ENCODE measurements at regions not wholly inside any gene's neighbourhood (a gene's known extent, or its start where the extent isn't known, plus 50 kb on each side); places are given as distances from the start of the nearest gene placed in this dataset.

DNA sequence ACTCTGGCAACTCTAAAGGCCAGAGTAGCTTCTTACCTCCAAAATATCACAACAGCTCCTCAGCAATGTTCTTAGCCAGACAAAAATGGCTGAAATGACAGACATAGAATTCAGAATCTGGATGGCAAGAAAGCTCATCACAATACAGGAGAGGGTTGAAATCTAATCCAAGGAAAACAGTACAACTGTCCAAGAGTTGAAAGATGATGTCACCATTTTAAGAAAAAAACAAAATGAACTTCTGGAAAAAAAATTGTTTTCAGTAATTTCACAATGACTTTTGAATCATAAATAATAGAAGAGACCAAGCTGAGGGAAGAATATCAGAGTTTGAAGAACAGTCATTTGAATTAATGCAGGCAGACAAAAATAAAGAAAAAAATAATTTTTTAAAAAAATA lies 479.5 kb downstream of the ZWINT start:
- Histone ChIP-seq H3K4me2 (ENCODE audit: low read length) (no peak overlapping the region), H3K79me2 (ENCODE audit: control insufficient read depth, low read length) (no peaks in the 10 kb centered on the region), H3K36me3 (ENCODE audit: control insufficient read depth, low read length) (no peaks in the 10 kb centered on the region), H3K4me1 (ENCODE audit: control insufficient read depth, low read length) (no peaks in the 10 kb centered on the region), H3K27me3 (ENCODE audit: control insufficient read depth, low read length) (no peaks in the 10 kb centered on the region), H3K9me2 (replicated peaks; ENCODE audit: control insufficient read depth, low read length) (no peaks in the 10 kb centered on the region), H3K4me3 (ENCODE audit: low read length) (no peak overlapping the region), H4K20me1 (ENCODE audit: control insufficient read depth, insufficient read depth, low read depth, low read length) (no peaks in the 10 kb centered on the region), H3K9me3 (ENCODE audit: control insufficient read depth, insufficient read depth, low read length) (no peaks in the 10 kb centered on the region; the same call in 1 of the 2 replicates), H3F3A (ENCODE audit: control insufficient read depth, insufficient read depth) (no peaks in the 10 kb centered on the region), H3K27ac (ENCODE audit: low read depth, low read length) (no peak overlapping the region)
- TF ChIP-seq EZH2phosphoT487 (IDR thresholded peaks at IDR 0.05; ENCODE audit: borderline replicate concordance, low read length), result no peak
- TF ChIP-seq, protein P1, sequence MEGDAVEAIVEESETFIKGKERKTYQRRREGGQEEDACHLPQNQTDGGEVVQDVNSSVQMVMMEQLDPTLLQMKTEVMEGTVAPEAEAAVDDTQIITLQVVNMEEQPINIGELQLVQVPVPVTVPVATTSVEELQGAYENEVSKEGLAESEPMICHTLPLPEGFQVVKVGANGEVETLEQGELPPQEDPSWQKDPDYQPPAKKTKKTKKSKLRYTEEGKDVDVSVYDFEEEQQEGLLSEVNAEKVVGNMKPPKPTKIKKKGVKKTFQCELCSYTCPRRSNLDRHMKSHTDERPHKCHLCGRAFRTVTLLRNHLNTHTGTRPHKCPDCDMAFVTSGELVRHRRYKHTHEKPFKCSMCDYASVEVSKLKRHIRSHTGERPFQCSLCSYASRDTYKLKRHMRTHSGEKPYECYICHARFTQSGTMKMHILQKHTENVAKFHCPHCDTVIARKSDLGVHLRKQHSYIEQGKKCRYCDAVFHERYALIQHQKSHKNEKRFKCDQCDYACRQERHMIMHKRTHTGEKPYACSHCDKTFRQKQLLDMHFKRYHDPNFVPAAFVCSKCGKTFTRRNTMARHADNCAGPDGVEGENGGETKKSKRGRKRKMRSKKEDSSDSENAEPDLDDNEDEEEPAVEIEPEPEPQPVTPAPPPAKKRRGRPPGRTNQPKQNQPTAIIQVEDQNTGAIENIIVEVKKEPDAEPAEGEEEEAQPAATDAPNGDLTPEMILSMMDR (IDR thresholded peaks at IDR 0.05; ENCODE audit: low read depth, low read length, poor library complexity, severe bottlenecking), result no peak

DNA sequence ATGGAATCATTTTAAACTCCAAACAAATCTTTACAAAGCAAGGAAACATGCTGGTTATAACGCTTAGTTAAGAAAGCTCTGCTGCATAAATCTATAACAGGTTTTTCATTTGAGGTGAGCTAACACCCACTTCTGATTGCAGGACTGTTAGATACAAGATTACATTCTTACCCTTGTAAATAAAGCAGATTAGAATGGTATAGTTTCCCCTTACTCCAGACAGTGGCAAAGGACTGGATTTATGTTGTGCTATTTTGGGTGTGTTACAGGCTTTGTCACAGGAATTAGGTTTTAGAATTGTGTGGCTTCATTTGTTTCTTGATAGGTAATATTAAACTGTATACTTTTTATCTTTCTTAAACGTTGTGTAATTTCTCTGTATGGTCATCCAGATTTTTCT lies 487.6 kb downstream of the ZWINT start:
- no peak overlapping the region for H3K27ac ChIP-seq (ENCODE audit: low read depth, low read length)
- H3F3A ChIP-seq (ENCODE audit: control insufficient read depth, insufficient read depth), result no peaks in the 10 kb centered on the region
- no peaks in the 10 kb centered on the region for H3K4me1 ChIP-seq (ENCODE audit: control insufficient read depth, low read length)
- H3K9me2 ChIP-seq (replicated peaks; ENCODE audit: control insufficient read depth, low read length), result no peaks in the 10 kb centered on the region
- H3K4me2 ChIP-seq (ENCODE audit: low read length), result no peak overlapping the region
- H4K20me1 ChIP-seq (ENCODE audit: control insufficient read depth, insufficient read depth, low read depth, low read length), result no peaks in the 10 kb centered on the region
- no peak overlapping the region for H3K4me3 ChIP-seq (ENCODE audit: low read length)
- no peaks in the 10 kb centered on the region for H3K79me2 ChIP-seq (ENCODE audit: control insufficient read depth, low read length)
- TF ChIP-seq, protein P1 (IDR thresholded peaks at IDR 0.05; ENCODE audit: low read depth, low read length, poor library complexity, severe bottlenecking), result no peak
- TF ChIP-seq EZH2phosphoT487 (IDR thresholded peaks at IDR 0.05; ENCODE audit: borderline replicate concordance, low read length), result no peak
- no peaks in the 10 kb centered on the region for H3K27me3 ChIP-seq (ENCODE audit: control insufficient read depth, low read length)
- no peaks in the 10 kb centered on the region for H3K36me3 ChIP-seq (ENCODE audit: control insufficient read depth, low read length)
- H3K9me3 ChIP-seq (ENCODE audit: control insufficient read depth, insufficient read depth, low read length), result no peaks in the 10 kb centered on the region

DNA sequence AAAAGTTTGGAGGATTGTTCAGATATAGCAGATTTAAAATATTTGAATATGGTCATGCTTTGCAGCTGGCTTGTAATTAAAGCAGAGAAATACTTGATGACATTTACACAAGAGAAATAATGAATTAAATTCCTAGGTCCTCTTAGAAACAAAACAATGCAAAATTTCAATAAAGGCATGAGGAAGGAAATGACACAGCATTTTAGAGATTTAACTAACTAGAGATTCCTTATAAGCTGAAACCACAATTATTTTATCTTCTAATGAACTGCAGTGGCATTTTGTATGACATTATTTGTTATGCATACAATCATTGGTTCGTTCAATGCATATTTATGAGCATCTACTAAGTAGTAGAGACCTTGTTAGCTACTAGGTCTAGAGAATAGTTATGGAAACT lies 490.9 kb downstream of the ZWINT start:
- Histone ChIP-seq H3K36me3 (ENCODE audit: control insufficient read depth, low read length) (no peaks in the 10 kb centered on the region), H3K27ac (ENCODE audit: low read depth, low read length) (no peak overlapping the region), H3F3A (ENCODE audit: control insufficient read depth, insufficient read depth) (no peaks in the 10 kb centered on the region), H3K4me2 (ENCODE audit: low read length) (no peak overlapping the region), H3K4me3 (ENCODE audit: low read length) (no peak overlapping the region), H3K27me3 (ENCODE audit: control insufficient read depth, low read length) (no peaks in the 10 kb centered on the region), H3K79me2 (ENCODE audit: control insufficient read depth, low read length) (no peaks in the 10 kb centered on the region), H3K4me1 (ENCODE audit: control insufficient read depth, low read length) (no peaks in the 10 kb centered on the region), H3K9me3 (ENCODE audit: control insufficient read depth, insufficient read depth, low read length) (no peaks in the 10 kb centered on the region), H4K20me1 (ENCODE audit: control insufficient read depth, insufficient read depth, low read depth, low read length) (no peaks in the 10 kb centered on the region), H3K9me2 (replicated peaks; ENCODE audit: control insufficient read depth, low read length) (no peaks in the 10 kb centered on the region)
- TF ChIP-seq, protein P1 (IDR thresholded peaks at IDR 0.05; ENCODE audit: low read depth, low read length, poor library complexity, severe bottlenecking), result no peak
- TF ChIP-seq EZH2phosphoT487 (IDR thresholded peaks at IDR 0.05; ENCODE audit: borderline replicate concordance, low read length), result no peak

DNA sequence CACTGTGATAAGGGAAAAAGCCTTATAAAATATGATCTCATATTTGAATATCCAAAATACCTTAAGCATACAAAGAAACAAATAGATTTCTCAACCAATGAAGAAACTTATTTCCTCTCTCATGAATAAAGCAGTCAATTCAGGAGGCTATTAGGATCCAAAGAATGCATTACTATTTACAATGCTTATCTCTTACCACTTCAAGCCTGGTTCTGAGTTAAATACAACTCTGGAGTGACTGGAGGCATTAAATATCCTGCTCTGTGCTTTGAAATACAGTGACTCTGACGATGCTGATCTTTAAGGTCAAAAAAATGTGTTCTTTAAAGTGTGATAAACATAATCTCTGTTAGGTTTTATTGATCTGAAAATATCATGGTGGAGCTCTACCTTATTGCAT lies 493.2 kb downstream of the ZWINT start:
- H4K20me1 ChIP-seq (ENCODE audit: control insufficient read depth, insufficient read depth, low read depth, low read length), result no peaks in the 10 kb centered on the region
- H3K9me2 ChIP-seq (replicated peaks; ENCODE audit: control insufficient read depth, low read length), result no peaks in the 10 kb centered on the region
- H3K9me3 ChIP-seq (ENCODE audit: control insufficient read depth, insufficient read depth, low read length), result no peaks in the 10 kb centered on the region
- no peaks in the 10 kb centered on the region for H3F3A ChIP-seq (ENCODE audit: control insufficient read depth, insufficient read depth)
- no peaks in the 10 kb centered on the region for H3K27me3 ChIP-seq (ENCODE audit: control insufficient read depth, low read length)
- H3K4me3 ChIP-seq (ENCODE audit: low read length), result no peak overlapping the region
- no peaks in the 10 kb centered on the region for H3K36me3 ChIP-seq (ENCODE audit: control insufficient read depth, low read length)
- H3K79me2 ChIP-seq (ENCODE audit: control insufficient read depth, low read length), result no peaks in the 10 kb centered on the region
- TF ChIP-seq EZH2phosphoT487 (IDR thresholded peaks at IDR 0.05; ENCODE audit: borderline replicate concordance, low read length), result no peak
- TF ChIP-seq, protein P1 (IDR thresholded peaks at IDR 0.05; ENCODE audit: low read depth, low read length, poor library complexity, severe bottlenecking), result no peak
- H3K4me2 ChIP-seq (ENCODE audit: low read length), result no peak overlapping the region
- no peaks in the 10 kb centered on the region for H3K4me1 ChIP-seq (ENCODE audit: control insufficient read depth, low read length)
- no peak overlapping the region for H3K27ac ChIP-seq (ENCODE audit: low read depth, low read length)

All from DOHH2 (cell line).